Left kidney (tissue), 1 donor: ENCODE measurements at regions not wholly inside any gene's neighbourhood (a gene's known extent, or its start where the extent isn't known, plus 50 kb on each side); places are given as distances from the start of the nearest gene placed in this dataset.
"Not testable (repeated sequence)": the region's sequence is repeated elsewhere in the genome, so short reads cannot be mapped to it uniquely, and the experiment has no call there.

Experiments
- DNase-seq: peaks from one replicate; pipeline ENCODE4 v3.0.0-alpha.2; 2013

DNA sequence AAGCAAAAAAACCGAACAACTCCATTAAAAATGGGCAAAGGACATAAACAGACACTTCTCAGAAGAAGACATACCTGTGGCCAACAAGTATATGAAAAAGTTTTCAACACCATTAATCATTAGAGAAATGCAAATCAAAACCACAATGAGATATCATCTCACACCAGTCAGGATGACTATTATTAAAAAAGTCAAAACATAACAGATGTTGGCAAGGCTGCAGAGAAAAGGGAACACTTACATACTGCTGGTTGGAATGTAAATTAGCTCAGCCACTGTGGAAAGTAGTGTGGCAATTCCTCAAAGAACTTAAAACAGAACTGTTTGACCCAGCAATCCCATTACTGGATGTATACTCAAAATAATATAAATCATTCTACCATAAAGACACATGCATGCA, 436.3 kb downstream of the KLHL13 start:
- DNase-seq, result no peak

GRCh38 chrX:117653396-117653795, 463.2 kb downstream of the KLHL13 start:
- no peak for DNase-seq

- no peak for DNase-seq
Measured at GRCh38 chrX:117645639-117646038, 471.0 kb downstream of the KLHL13 start.

DNA sequence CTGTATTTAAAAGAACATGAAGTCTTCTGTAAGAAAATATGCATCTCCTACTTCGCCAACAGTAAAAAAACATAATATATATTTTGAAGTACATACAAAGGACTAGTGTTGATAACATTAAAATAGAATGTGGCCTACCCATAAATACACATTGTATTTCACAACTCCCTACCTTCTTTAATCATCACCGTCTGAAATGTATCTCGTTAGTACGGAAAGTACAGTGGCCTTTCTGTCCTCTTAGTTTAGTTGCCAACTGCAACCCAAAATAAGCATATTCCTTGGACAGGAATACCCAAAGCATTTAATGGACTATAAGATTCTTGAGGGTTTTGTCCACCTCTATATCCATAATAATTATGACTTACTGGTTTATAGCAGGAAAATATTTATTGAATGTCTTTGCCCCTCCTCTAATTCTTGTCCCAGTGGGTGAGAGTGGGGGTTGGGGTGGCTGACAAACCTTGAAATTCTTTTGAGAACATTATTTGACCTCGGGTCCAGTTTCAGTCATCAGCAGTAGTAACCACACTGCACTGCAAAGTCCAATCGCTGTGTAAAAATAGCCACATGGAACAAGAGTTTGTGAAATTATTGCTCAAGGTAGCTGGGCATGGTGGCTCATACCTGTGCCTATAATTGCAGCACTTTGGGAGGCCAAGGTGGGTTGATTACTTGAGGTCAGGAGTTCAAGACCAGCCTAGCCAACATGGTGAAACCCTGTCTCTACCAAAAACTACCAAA, 474.5 kb downstream of the KLHL13 start:
- no peak for DNase-seq

GRCh38 chrX:117636826-117637225, 479.8 kb downstream of the KLHL13 start:
- DNase-seq, result no peak

- no peak for DNase-seq
Measured at GRCh38 chrX:117633277-117633676, 483.3 kb downstream of the KLHL13 start.

GRCh38 chrX:117628381-117628780, 488.2 kb downstream of the KLHL13 start:
- DNase-seq, result no peak

DNA sequence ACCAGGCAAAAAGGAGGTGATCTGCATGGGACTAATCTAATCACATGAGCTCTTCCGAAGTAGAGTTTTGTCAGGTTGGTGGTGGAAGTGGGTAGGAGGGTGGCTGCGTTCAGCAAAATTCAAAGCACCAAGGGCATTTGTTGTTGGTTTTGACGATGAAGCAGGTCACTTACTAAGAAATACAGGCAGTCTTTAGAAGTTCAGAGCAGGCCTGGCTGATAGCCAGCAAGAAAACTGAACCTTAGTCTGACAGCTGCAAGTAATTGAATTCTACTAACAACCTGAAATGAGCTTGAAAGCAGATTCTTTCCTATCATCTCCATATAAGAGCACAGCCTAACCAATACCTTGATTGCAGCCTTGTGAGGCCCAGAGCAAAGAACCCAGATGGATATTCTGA, 505.8 kb downstream of the KLHL13 start:
- DNase-seq, result no peak

- DNase-seq, result no peak
Measured at GRCh38 chrX:117610049-117610448, 506.6 kb downstream of the KLHL13 start.

DNA sequence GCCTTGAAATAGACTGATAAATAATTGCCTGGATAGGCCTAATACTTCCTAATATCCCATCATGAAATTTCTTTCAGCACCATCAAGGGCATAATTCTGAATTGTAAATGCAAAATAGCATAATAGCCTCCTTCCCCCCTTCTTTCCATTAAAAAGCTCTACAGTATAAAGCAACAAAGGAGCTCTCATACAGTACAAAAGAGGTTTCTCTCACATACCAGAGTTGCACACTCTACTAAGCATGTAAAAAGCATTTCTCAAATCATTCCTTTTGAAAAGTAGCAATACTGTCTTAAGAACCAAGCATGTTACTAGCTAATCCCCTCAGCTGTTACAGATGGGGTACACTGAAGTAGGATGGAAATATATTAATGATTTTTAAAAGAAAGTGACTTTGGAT, 509.0 kb downstream of the KLHL13 start:
- no peak for DNase-seq

GRCh38 chrX:117606101-117606500, 510.5 kb downstream of the KLHL13 start:
- DNase-seq, result not testable (repeated sequence)

DNA sequence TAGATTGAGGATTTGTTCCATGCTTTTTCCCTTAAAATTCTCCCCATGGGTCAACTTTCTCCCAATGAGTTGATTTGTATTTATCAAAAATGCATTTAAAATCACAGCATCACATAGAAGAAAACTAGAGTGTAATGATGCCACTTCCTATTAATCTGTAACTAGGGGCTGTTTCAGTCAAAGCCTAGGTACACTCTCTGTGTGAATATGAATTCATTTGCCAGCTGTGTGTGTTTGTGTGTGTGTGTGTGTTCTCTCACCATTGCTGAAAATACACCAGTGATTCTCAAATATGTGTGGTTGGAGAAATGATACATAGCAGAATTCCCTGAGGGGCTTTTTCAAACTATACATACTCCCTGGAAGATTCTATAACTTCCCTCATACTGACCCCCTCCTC, 546.5 kb downstream of the KLHL13 start:
- DNase-seq, result no peak

- no peak for DNase-seq
Measured at GRCh38 chrX:117568238-117568637, 548.4 kb downstream of the KLHL13 start.

- no peak for DNase-seq
Measured at GRCh38 chrX:117543885-117544284, 572.7 kb downstream of the KLHL13 start.

GRCh38 chrX:117539090-117539418, 577.6 kb downstream of the KLHL13 start:
- DNase-seq, result no peak

DNA sequence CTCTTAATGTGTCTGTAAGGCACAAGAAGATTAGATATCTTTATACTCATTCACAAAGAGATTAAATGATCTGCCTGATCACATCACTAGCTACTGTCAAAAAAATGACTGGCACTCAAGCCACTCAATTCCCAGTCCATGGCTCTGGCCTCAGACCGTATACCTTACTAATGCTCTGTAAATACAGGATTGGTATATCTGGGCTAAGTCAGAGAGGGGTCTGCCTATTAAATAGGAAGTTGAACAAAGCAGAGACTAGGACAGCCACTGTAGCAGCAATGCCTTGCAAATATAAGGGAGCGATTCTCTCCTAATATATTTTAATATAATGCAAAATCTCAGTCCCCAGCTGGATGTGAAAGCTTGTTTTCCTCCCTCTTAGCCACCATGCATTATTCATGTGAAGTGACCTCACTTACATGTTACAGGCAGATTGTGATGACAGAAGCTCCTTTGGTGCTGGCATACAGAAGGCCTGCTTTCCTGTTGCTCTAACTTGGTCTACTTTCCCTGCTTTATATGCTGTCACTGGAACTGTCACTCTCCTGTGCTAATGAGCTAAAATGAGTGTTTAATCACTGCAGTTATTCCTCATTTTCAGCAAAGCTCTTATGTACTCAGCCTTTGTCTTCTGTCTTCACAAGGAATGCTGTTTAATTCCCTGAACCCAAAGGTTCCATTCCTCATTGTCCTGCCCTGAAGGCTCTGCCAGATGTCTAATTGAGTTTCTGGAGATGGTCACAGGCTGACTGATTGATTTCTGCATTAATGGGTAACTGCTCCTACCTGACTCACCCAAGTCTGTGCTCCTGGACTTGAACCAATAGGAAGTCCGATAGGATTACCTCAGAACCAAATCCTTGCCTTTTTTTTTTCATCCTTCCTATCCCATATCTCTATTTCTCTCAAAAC, 578.2 kb downstream of the KLHL13 start:
- no peak for DNase-seq

DNA sequence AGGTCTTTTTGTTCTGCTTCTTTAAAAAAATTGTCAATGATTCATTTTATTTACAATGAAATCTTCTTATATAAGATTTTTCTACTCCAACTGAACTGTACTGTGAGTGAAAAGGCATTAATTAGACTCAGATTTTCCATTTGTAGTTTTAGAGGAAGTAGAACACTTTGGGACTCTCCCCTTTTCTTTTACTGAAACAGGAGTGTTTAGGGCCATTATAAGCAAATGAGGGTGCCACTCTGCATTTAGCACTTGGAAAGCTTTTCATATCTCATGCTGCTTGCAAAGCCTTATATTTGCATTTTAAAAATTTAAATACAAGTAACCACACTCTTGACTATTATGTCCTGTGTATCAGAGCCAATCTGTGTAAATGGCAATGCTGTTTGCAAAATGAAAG, 584.3 kb downstream of the KLHL13 start:
- no peak for DNase-seq

DNA sequence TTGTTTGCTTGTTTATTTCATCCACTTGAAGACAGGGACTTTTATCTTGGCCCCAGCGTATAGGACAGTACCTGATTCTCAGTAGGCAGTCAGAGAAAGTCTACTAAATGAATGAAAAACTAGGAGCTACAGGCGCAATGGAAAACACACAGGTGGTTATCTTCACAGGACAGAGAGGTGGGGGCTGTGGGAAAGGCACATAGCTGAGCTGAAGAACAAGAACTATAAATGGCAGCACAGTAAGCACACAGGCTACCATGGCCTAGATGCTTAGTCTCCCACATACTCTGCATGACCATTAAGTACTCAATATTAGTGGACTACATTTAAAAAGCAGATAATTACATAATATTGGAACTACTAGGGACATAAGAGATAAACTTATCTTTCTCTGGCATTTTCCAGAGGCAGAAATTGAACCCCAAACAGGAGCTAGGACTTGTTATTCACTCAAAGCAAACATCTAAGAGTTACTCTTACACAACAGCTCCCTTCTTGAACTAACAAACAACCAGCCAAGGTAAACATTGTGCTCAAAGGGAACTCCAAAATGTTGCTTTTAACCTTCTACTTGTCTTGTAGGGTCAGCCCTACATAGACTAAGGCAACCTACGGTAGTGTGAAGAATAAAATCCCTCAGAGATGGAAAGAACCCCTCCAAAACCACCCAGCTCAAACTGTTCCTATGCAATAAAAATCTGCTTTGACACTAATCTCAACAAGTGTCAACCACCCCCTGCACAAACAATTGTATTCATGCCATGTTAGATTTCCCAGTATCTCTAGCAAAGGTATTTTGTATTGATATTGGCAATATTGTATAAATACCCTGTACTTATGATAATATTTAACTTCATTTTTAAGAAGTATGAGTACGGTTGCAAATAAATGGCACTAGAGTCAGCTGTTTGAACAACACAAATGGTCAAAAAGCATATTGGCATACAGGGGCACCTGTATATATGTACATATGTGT, 593.6 kb downstream of the KLHL13 start:
- DNase-seq, result no peak

- no peak for DNase-seq
Measured at GRCh38 chrX:117517994-117518393, 598.6 kb downstream of the KLHL13 start.

DNA sequence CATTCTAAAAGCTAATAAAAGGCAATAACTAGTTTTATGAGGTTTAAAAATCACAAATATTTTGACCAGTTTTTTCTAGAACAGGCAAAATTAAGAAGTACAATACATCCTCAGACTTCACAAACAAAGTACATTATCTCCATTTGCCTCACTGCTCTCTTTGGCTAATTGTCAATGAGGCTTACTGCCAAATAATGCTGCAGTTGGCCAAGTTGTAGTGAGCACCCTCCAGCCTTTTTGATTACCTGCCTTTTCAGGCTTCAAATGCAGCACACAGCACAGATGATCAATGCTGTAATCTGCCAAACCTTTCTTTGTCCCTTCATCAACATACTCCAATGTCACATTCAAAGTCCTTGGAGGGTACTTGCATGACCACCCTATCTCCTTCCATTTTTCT, 605.2 kb downstream of the KLHL13 start:
- DNase-seq, result no peak

DNA sequence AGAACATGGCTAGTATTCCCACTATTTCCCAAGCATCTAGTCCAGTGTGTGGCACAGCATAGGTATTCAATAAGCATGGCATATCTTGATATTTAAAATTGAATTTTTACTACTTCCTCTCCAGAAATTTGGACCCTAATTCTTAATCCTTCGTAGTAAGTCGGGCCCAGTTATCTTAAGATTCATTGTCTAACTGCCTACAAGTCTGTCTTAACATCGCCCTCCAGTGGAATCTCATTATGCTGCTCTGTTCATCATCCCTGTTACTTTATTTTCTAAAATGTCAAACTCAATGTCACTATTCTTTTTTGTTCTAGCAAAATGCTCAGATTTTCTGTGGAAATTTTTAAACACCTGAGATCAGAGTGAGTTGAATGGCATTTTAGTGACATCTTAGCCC, 606.2 kb downstream of the KLHL13 start:
- DNase-seq, result no peak

DNA sequence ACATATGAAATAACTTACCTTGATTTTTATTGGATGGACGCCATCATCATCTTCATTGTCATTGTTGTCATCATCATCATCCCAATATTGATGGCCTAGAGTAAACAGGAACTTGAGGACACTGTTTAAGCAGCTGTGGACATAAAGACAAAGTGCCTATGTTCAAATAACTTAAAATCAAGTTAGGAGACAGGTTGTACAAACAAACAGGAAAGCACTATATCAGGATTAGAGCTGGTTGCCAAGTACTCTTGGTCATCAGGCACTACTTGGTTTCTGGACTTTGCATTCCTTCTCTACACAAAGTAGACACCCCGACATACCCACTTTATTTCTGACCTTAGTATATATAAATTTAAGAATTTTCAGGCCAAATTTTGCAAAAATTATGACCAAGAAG, 608.6 kb downstream of the KLHL13 start:
- DNase-seq, result no peak
